PC-3 (cell line): ENCODE measurements at regions not wholly inside any gene's neighbourhood (a gene's known extent, or its start where the extent isn't known, plus 50 kb on each side); places are given as distances from the start of the nearest gene placed in this dataset.

ENCODE experiments used
- ATAC-seq: fragments of 200-7000 bp; cut with Tn5 transposase; 2 replicates; pipeline ENCODE4 v1.9.1; 2020; ENCODE audit warnings: mild to moderate bottlenecking, moderate library complexity
- BruUV-seq: library from RNA; stranded (reverse); fragments of 400-500 nt; replicated peaks from 2 replicates; lab custom pipeline; 2021; lab: Mats Ljungman, UMichigan
- CTCF ChIA-PET: fragments of 300-600 bp; sonication (Branson Sonifier 250); formaldehyde crosslinking; loops from one replicate; lab custom pipeline; 2022; ENCODE audit warnings: antibody characterized with exemption; lab: Charles Lee
- POLR2A ChIA-PET: fragments of 300-600 bp; sonication (Branson Sonifier 250); formaldehyde crosslinking; loops from one replicate; lab custom pipeline; 2022; ENCODE audit warnings: antibody characterized with exemption; ENCODE audit not compliant: unreplicated experiment; lab: Charles Lee
- DNase-seq: peaks from one replicate; pipeline ENCODE4 v3.0.0-alpha.2; 2015
- H2AFZ ChIP-seq: fragments of 300-600 bp; sonication (generic); 2 replicates; pipeline ENCODE4 v1.6.0; 2016; ENCODE audit warnings: antibody characterized with exemption, low read length
- H3F3A ChIP-seq: fragments of 300-600 bp; sonication (generic); one replicate; pipeline ENCODE4 v1.6.0; 2017; ENCODE audit warnings: antibody characterized with exemption, low read length, control low read depth, mild to moderate bottlenecking; ENCODE audit not compliant: unreplicated experiment
- H3K27ac ChIP-seq: fragments of 300-600 bp; sonication (generic); 2 replicates; pipeline ENCODE4 v1.5.1; 2016; ENCODE audit warnings: mild to moderate bottlenecking, low read length
- H3K27me3 ChIP-seq: fragments of 300-600 bp; sonication (generic); 2 replicates; pipeline ENCODE4 v1.6.1; 2016; ENCODE audit warnings: low read length, mixed read lengths
- H3K36me3 ChIP-seq: fragments of 300-600 bp; sonication (generic); 2 replicates; pipeline ENCODE4 v1.6.1; 2016; ENCODE audit warnings: low read depth, mixed run types, low read length, mixed read lengths
- H3K4me1 ChIP-seq: fragments of 300-600 bp; sonication (generic); 2 replicates; pipeline ENCODE4 v1.5.1; 2016; ENCODE audit warnings: low read length; ENCODE audit not compliant: insufficient read depth
- H3K4me2 ChIP-seq: fragments of 300-600 bp; sonication (generic); 2 replicates; pipeline ENCODE4 v1.6.0; 2016; ENCODE audit warnings: low read length
- H3K4me3 ChIP-seq: fragments of 300-600 bp; sonication (generic); 2 replicates; pipeline ENCODE4 v1.5.1; 2016; ENCODE audit warnings: mild to moderate bottlenecking, low read length, mixed read lengths
- H3K79me2 ChIP-seq: fragments of 300-600 bp; sonication (generic); 2 replicates; pipeline ENCODE4 v1.6.1; 2017; ENCODE audit warnings: low read length, mixed read lengths
- H3K9ac ChIP-seq: fragments of 300-600 bp; sonication (generic); 2 replicates; pipeline ENCODE4 v1.6.0; 2016; ENCODE audit warnings: mild to moderate bottlenecking, low read length
- H3K9me2 ChIP-seq: fragments of 300-600 bp; sonication (generic); replicated peaks from 2 replicates; pipeline ENCODE4 v1.6.1; 2016; ENCODE audit warnings: mixed run types, low read length, mixed read lengths
- H3K9me3 ChIP-seq: fragments of 300-600 bp; sonication (generic); 2 replicates; pipeline ENCODE4 v1.6.1; 2016; ENCODE audit warnings: low read length, mixed read lengths
- H4K20me1 ChIP-seq: fragments of 300-600 bp; sonication (generic); 2 replicates; pipeline ENCODE4 v1.6.1; 2016; ENCODE audit warnings: low read length, mixed read lengths
- EZH2 ChIP-seq: fragments of 300-600 bp; sonication (generic); IDR thresholded peaks from one replicate; pipeline ENCODE4 v1.6.1; 2017; ENCODE audit warnings: antibody characterized with exemption, mild to moderate bottlenecking, low read length; ENCODE audit not compliant: unreplicated experiment
- EZH2phosphoT487 ChIP-seq: fragments of 300-600 bp; sonication (generic); IDR thresholded peaks from 2 replicates; pipeline ENCODE4 v1.6.1; 2018; ENCODE audit warnings: mild to moderate bottlenecking, antibody characterized with exemption, low read length, borderline replicate concordance
- intact Hi-C: fragments of 100-400 bp; cut with micrococcal nuclease; formaldehyde crosslinking; loops from 2 replicates; pipeline ENCODE4 v1.9.0; 2023
- TF ChIP-seq, protein P1 (sequence below): fragments of 300-600 bp; sonication (generic); conservative IDR thresholded peaks from 2 replicates; pipeline ENCODE4 v1.5.1; 2017; ENCODE audit warnings: antibody characterized with exemption, low read depth, mild to moderate bottlenecking, low read length

DNA sequence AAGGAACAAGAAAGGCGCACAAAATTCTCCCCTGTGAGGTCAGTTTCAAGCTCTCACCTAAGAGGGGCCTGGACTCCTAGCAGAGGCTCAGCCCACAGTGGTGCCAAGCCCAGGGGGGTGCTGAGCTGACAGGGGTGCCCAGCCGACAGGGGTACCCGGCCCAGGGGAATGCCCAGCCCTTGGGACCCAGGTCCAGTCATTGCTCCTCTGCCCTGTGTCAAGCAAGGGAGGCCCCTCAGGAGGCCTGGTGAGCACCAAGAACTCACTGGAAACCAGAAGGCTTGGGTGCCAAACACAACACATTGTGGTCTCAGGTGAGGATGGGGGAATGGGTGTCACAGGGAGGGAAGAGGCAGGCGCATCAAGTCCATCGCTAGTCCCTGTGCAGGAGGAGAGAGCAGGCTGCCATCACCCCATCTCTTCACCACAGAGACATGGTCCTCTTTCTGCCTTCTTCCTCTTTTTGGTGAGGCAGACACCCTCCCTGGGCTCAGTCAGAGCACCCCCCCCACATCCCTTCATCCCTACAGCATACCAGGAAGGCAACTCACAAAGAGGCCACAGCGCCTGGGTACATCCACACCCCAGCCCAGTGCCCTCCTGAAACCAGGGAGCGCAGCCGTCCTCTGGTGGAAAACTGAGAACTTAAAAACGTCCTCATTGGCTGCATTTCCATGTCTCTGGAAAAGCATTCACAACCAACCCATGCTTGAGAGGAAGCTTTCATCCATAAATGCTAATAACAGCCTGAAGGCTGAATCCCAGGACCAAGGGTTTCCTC lies 111.3 kb downstream of the BANF2 start:
- no peak overlapping the region for H2AFZ ChIP-seq
- H3K9me2 ChIP-seq, result no peaks in the 10 kb centered on the region
- no peaks in the 10 kb centered on the region for H3K79me2 ChIP-seq
- ATAC-seq (no peak), DNase-seq (no peak)
- H3F3A ChIP-seq, result no peaks in the 10 kb centered on the region
- H3K4me1 ChIP-seq, result 0 out of 2 replicates have a peak, but pooled peaks cover 4% of the 10 kb centered on the region
- TF ChIP-seq EZH2phosphoT487, result no peak
- BruUV-seq, result no TSS peak
- H3K36me3 ChIP-seq, result no peaks in the 10 kb centered on the region
- H3K9me3 ChIP-seq, result no peaks in the 10 kb centered on the region
- ChIA-PET POLR2A (no interaction called here), CTCF (no interaction called here)
- H3K4me2 ChIP-seq, result no peak overlapping the region
- intact Hi-C loops, result no loop called here
- no peak overlapping the region for H3K4me3 ChIP-seq
- no peaks in the 10 kb centered on the region for H3K27me3 ChIP-seq
- no peak overlapping the region for H3K27ac ChIP-seq
- no peaks in the 10 kb centered on the region for H4K20me1 ChIP-seq
- no peak overlapping the region for H3K9ac ChIP-seq

DNA sequence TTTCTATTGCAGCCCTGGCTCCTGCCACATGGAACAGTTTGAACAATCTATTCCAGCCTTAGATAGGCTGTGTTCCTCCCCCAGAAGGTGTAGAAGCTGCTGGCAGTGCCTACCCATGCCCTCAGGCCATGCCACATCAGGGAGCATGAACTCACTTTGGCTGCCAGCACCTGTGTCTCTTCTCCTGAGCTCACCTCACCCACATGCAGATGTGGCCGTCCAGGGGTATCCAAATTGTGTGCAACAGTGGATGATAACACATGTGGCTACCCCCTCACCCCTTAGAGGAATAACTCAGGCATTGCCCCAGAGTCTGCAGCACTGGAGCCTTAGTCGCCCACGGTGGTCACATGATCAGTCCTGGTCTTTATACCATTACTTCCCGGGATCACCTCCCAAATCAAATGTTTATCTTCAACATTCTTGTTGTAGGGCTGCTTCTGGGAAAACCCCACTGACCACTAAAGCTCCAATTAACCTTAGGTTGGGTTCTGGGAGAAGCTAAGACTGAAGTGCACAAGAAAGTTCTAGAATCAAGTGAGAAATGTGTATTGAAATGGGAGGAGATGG lies 110.4 kb downstream of the BANF2 start:
- H3K36me3 ChIP-seq, result no peaks in the 10 kb centered on the region
- H3K27ac ChIP-seq, result no peak overlapping the region
- no TSS peak for BruUV-seq
- CTCF ChIA-PET, result no interaction called here
- H3K9ac ChIP-seq, result no peak overlapping the region
- no peak overlapping the region for H2AFZ ChIP-seq
- intact Hi-C loops, result no loop called here
- no peaks in the 10 kb centered on the region for H3K79me2 ChIP-seq
- H3K4me2 ChIP-seq, result no peak overlapping the region
- H4K20me1 ChIP-seq, result no peaks in the 10 kb centered on the region
- no peaks in the 10 kb centered on the region for H3F3A ChIP-seq
- DNase-seq (peak; percentile 18), ATAC-seq (no peak)
- no peak for TF ChIP-seq EZH2
- TF ChIP-seq, protein P1, sequence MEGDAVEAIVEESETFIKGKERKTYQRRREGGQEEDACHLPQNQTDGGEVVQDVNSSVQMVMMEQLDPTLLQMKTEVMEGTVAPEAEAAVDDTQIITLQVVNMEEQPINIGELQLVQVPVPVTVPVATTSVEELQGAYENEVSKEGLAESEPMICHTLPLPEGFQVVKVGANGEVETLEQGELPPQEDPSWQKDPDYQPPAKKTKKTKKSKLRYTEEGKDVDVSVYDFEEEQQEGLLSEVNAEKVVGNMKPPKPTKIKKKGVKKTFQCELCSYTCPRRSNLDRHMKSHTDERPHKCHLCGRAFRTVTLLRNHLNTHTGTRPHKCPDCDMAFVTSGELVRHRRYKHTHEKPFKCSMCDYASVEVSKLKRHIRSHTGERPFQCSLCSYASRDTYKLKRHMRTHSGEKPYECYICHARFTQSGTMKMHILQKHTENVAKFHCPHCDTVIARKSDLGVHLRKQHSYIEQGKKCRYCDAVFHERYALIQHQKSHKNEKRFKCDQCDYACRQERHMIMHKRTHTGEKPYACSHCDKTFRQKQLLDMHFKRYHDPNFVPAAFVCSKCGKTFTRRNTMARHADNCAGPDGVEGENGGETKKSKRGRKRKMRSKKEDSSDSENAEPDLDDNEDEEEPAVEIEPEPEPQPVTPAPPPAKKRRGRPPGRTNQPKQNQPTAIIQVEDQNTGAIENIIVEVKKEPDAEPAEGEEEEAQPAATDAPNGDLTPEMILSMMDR, result no peak
- TF ChIP-seq EZH2phosphoT487, result no peak
- no peak overlapping the region for H3K4me3 ChIP-seq
- 0 out of 2 replicates have a peak, but pooled peaks cover 4% of the 10 kb centered on the region for H3K4me1 ChIP-seq
- POLR2A ChIA-PET, result no interaction called here
- H3K27me3 ChIP-seq, result no peaks in the 10 kb centered on the region
- no peaks in the 10 kb centered on the region for H3K9me2 ChIP-seq
- no peaks in the 10 kb centered on the region for H3K9me3 ChIP-seq

DNA sequence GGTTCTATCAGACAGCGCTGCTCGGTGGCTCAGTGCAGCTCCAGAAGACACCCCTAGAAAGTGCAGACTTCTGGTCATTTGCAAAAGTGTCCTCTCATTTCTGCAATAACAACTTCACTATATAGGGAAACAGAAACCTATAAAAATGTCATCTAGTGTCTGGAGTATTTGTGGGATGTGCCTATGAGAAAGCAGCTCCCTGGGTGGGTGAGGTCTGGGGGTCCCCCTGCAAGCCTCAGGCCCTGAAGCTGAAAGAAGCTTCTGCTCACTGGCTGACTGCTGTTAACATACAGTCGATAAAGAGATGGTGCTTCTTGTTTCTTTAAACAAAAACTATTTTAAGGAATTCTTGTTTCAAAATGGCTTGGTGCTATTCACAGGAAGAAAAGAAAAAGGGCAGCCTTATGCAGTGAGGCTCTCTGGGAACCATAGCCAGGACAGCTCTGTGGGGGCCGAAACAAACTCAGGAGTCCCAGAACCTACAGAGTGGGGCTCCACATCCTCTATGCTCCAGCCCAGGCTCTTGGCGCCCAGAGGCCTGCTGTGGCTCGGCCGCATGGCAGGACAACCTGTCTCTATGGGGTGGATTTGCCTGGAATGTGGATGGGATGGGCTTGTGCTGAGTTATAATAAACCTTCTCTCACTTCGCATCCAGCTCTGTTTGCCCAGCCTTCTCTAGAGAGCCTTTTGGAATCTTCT lies 109.7 kb downstream of the BANF2 start:
- Histone ChIP-seq H3K79me2 (no peaks in the 10 kb centered on the region), H3K9me2 (no peaks in the 10 kb centered on the region), H3K4me2 (no peak overlapping the region), H3K9me3 (no peaks in the 10 kb centered on the region), H3K4me3 (no peak overlapping the region), H3K27me3 (no peaks in the 10 kb centered on the region), H3K9ac (no peak overlapping the region), H3K4me1 (0 out of 2 replicates have a peak, but pooled peaks cover 4% of the 10 kb centered on the region), H3F3A (no peaks in the 10 kb centered on the region), H4K20me1 (no peaks in the 10 kb centered on the region), H2AFZ (no peak overlapping the region), H3K27ac (no peak overlapping the region), H3K36me3 (no peaks in the 10 kb centered on the region)
- no TSS peak for BruUV-seq
- CTCF ChIA-PET, result no interaction called here
- intact Hi-C loops, result no loop called here
- TF ChIP-seq EZH2phosphoT487, result no peak
- TF ChIP-seq, protein P1, result no peak
- no peak for TF ChIP-seq EZH2
- POLR2A ChIA-PET, result no interaction called here
- DNase-seq (no peak), ATAC-seq (no peak; the same call in 1 of the 2 replicates)
